IMR-90 (cell line): ENCODE measurements at regions not wholly inside any gene's neighbourhood (a gene's known extent, or its start where the extent isn't known, plus 50 kb on each side); places are given as distances from the start of the nearest gene placed in this dataset.

Experiments used
- ATAC-seq: fragments of 200-7000 bp; cut with Tn5 transposase; 2 replicates; pipeline ENCODE4 v1.9.1; 2020; ENCODE audit warnings: low read depth, mild to moderate bottlenecking, moderate library complexity
- BruUV-seq: library from RNA; stranded (reverse); fragments of 400-500 nt; replicated peaks from 2 replicates; lab custom pipeline; 2021; lab: Mats Ljungman, UMichigan
- CTCF ChIA-PET: fragments of 300-600 bp; formaldehyde crosslinking; extraction: SDS; loops from one replicate; lab custom pipeline; 2021; ENCODE audit warnings: antibody characterized with exemption; lab: Yijun Ruan, JAX
- POLR2A ChIA-PET: fragments of 300-600 bp; sonication (Branson Sonifier 250); formaldehyde crosslinking; loops from one replicate; lab custom pipeline; 2022; ENCODE audit warnings: antibody characterized with exemption; ENCODE audit not compliant: unreplicated experiment; lab: Charles Lee
- DNase-seq: peaks from one replicate; pipeline ENCODE4 v3.0.0; 2013
- H2AFZ ChIP-seq: replicated peaks from 2 replicates; pipeline ENCODE3; 2013; ENCODE audit warnings: low read length, mild to moderate bottlenecking; ENCODE audit not compliant: poor library complexity
- H2AK5ac ChIP-seq: 2 replicates; pipeline ENCODE4 v1.6.1; 2013; ENCODE audit warnings: low read depth, low read length, inconsistent platforms
- H2AK9ac ChIP-seq: replicated peaks from 2 replicates; pipeline ENCODE3; 2013; ENCODE audit warnings: mild to moderate bottlenecking, low read depth, low read length, moderate library complexity; ENCODE audit not compliant: poor library complexity
- H2BK120ac ChIP-seq: 2 replicates; pipeline ENCODE4 v1.6.1; 2013; ENCODE audit warnings: low read depth, low read length, inconsistent platforms
- H2BK15ac ChIP-seq: 3 replicates; pipeline ENCODE4 v1.6.1; 2013; ENCODE audit warnings: low read depth, low read length, inconsistent platforms
- H2BK20ac ChIP-seq: 2 replicates; pipeline ENCODE4 v1.6.1; 2013; ENCODE audit warnings: low read depth, mild to moderate bottlenecking, inconsistent platforms, low read length, moderate library complexity
- H2BK5ac ChIP-seq: 2 replicates; pipeline ENCODE4 v1.6.1; 2013; ENCODE audit warnings: mild to moderate bottlenecking, low read depth, low read length, inconsistent platforms; ENCODE audit not compliant: poor library complexity, severe bottlenecking
- H3K14ac ChIP-seq: replicated peaks from 2 replicates; pipeline ENCODE4 v1.6.1; 2013; ENCODE audit warnings: low read depth, low read length, inconsistent platforms
- H3K18ac ChIP-seq: 2 replicates; pipeline ENCODE4 v1.6.1; 2013; ENCODE audit warnings: low read depth, low read length, control low read depth
- H3K23ac ChIP-seq: 2 replicates; pipeline ENCODE4 v1.6.1; 2013; ENCODE audit warnings: low read depth, low read length, inconsistent platforms
- H3K27ac ChIP-seq: 2 replicates; pipeline ENCODE4 v1.5.1; 2013; ENCODE audit warnings: mild to moderate bottlenecking, control low read depth, low read length; ENCODE audit not compliant: insufficient read depth
- H3K27me3 ChIP-seq: 2 replicates; pipeline ENCODE4 v1.6.1; 2013; ENCODE audit warnings: low read length; ENCODE audit not compliant: control insufficient read depth, insufficient read depth
- H3K36me3 ChIP-seq: 2 replicates; pipeline ENCODE4 v1.6.1; 2013; ENCODE audit warnings: low read length, mixed read lengths; ENCODE audit not compliant: control insufficient read depth, insufficient read depth
- H3K4ac ChIP-seq: 2 replicates; pipeline ENCODE4 v1.6.1; 2013; ENCODE audit warnings: low read depth, low read length, inconsistent platforms
- H3K4me1 ChIP-seq: 2 replicates; pipeline ENCODE4 v1.6.1; 2013; ENCODE audit warnings: low read length, mixed read lengths; ENCODE audit not compliant: control insufficient read depth, insufficient read depth
- H3K4me2 ChIP-seq: 2 replicates; pipeline ENCODE4 v1.6.1; 2013; ENCODE audit warnings: low read depth, mild to moderate bottlenecking, control low read depth, low read length, moderate library complexity
- H3K4me3 ChIP-seq: 2 replicates; pipeline ENCODE4 v1.5.1; 2013; ENCODE audit warnings: low read depth, mild to moderate bottlenecking, control low read depth, low read length, moderate library complexity; ENCODE audit not compliant: insufficient read depth
- H3K56ac ChIP-seq: 2 replicates; pipeline ENCODE4 v1.6.1; 2013; ENCODE audit warnings: low read length, inconsistent platforms; ENCODE audit not compliant: insufficient read depth; ENCODE audit errors: extremely low read depth
- H3K79me1 ChIP-seq, 2 experiments: 2 replicates each; pipeline ENCODE4 v1.6.1; 2013; ENCODE audit warnings: low read length in 2 of 2, inconsistent platforms in 1 of 2, low read depth in 1 of 2
- H3K9ac ChIP-seq: 2 replicates; pipeline ENCODE4 v1.6.1; 2013; ENCODE audit warnings: low read depth, low read length, control low read depth
- H3K9me1 ChIP-seq: 2 replicates; pipeline ENCODE4 v1.6.1; 2013; ENCODE audit warnings: low read length, inconsistent platforms; ENCODE audit not compliant: insufficient read depth
- H3K9me3 ChIP-seq: 2 replicates; pipeline ENCODE4 v1.6.1; 2013; ENCODE audit warnings: low read length; ENCODE audit not compliant: control insufficient read depth, insufficient read depth
- H4K20me1 ChIP-seq: 2 replicates; pipeline ENCODE4 v1.6.1; 2013; ENCODE audit warnings: low read length, inconsistent platforms; ENCODE audit not compliant: insufficient read depth
- H4K5ac ChIP-seq: 2 replicates; pipeline ENCODE4 v1.6.1; 2013; ENCODE audit warnings: mild to moderate bottlenecking, low read depth, low read length, control low read depth
- H4K8ac ChIP-seq, 2 experiments: 2 replicates each; pipeline ENCODE4 v1.6.1; 2013; ENCODE audit warnings: low read depth in 2 of 2, low read length in 2 of 2, control low read depth in 1 of 2, inconsistent platforms in 1 of 2
- H4K91ac ChIP-seq: 2 replicates; pipeline ENCODE4 v1.6.1; 2013; ENCODE audit warnings: low read depth, low read length, inconsistent platforms; ENCODE audit not compliant: insufficient read depth
- FOS ChIP-seq: fragments of 150-350 bp; IDR thresholded peaks from 2 replicates; pipeline ENCODE4 v1.6.1; 2016; ENCODE audit warnings: low read depth, low read length
- RFX5 ChIP-seq: IDR thresholded peaks from 2 replicates; pipeline ENCODE4 v1.8.0; 2012; ENCODE audit warnings: low read depth, mild to moderate bottlenecking, low read length, moderate library complexity
- WGBS, 2 experiments: methylation state at CpG; one replicate each; pipeline versions ENCODE4 v1.1.5 to v1.1.7; 2013; ENCODE audit warnings: missing lambda C conversion rate in 2 of 2; ENCODE audit not compliant: insufficient read length in 1 of 2; ENCODE audit errors: extremely low coverage in 2 of 2; 5-methylcytosine and 5-hydroxymethylcytosine counted together
- dilution Hi-C: fragments of 300-500 bp; cut with HindIII; formaldehyde crosslinking; loops from one replicate; pipeline ENCODE4 v1.14.3; 2018; ENCODE audit warnings: low sequenced_read_pairs; ENCODE audit not compliant: unreplicated experiment
- in situ Hi-C: fragments of 300-500 bp; cut with MboI; formaldehyde crosslinking; loops from 3 replicates; pipeline ENCODE4 v1.14.3; 2019; ENCODE audit warnings: low sequenced_read_pairs, inconsistent platforms, mixed read lengths
- intact Hi-C: fragments of 100-400 bp; cut with micrococcal nuclease; formaldehyde crosslinking; loops from 2 replicates; pipeline ENCODE4 v1.10.0; 2022

DNA sequence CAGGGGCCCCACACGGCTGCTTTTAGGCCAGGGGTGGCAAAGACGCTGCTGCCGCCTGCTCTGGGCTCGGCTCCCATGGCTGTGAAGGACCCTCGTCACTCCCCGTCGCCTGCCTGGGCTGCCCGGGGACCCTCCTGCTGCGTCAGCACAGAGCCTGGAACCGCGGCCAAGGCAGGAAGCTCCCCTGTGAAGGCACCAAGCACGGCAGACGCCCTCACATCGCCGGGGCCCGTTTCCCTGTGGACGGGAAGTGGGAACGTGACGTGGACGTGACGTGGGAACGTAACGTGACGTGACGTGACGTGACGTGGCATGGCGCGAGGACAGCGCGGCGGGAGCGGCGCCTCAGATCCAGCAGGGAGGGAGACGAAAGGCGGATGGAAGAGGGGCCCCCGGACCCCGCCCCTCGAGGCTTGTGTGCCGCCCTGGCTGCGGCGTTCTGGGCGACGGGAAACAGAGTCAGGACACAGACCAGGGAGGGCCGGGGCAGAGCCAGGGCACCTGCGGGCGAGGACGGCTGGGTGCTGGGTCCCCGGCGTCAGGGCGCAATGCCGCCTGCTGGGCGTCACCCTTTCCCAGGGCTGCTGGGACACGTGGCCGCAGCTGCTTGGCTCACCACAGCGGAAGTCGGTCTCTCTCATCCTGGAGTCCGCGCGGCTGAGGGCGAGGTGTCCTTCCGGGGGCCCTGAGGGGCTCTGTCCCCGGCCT lies 53.1 kb downstream of the MRPL36 start:
- no peak overlapping the region for H4K5ac ChIP-seq
- H2AK9ac ChIP-seq, result no peak overlapping the region
- in situ Hi-C loops (no loop called here), dilution Hi-C loops (no loop called here), intact Hi-C loops (no loop called here)
- no peak overlapping the region for H2BK20ac ChIP-seq
- WGBS, 2 experiments, result 84% methylated on average over 29 of the region's 63 CpGs; no CpG with 5 or more reads in 1 of the 2 experiments
- no peak overlapping the region for H4K8ac ChIP-seq
- ATAC-seq (no peak), DNase-seq (no peak)
- H3K9me3 ChIP-seq, result no peaks in the 10 kb centered on the region
- no peak overlapping the region for H2AK5ac ChIP-seq
- no peaks in the 10 kb centered on the region; the same call in 1 of the 2 replicates for H4K20me1 ChIP-seq
- H4K91ac ChIP-seq, result no peak overlapping the region
- CTCF ChIA-PET, result no interaction called here
- no peak overlapping the region for H2BK120ac ChIP-seq
- H2BK15ac ChIP-seq, result no peak overlapping the region
- H2BK5ac ChIP-seq, result no peak overlapping the region
- no peaks in the 10 kb centered on the region for H3K4me1 ChIP-seq
- no peak overlapping the region for H3K14ac ChIP-seq
- H3K9ac ChIP-seq, result no peak overlapping the region
- no peak overlapping the region for H3K27ac ChIP-seq
- no peak overlapping the region for H3K18ac ChIP-seq
- POLR2A ChIA-PET, result no interaction called here
- no peaks in the 10 kb centered on the region for H3K36me3 ChIP-seq
- no peak overlapping the region for H2AFZ ChIP-seq
- no peak overlapping the region for H3K4me2 ChIP-seq
- no peak overlapping the region for H3K4ac ChIP-seq
- H3K79me1 ChIP-seq, result no peaks in the 10 kb centered on the region
- H3K23ac ChIP-seq, result no peak overlapping the region
- TF ChIP-seq FOS (no peak), RFX5 (no peak)
- H3K4me3 ChIP-seq, result no peak overlapping the region
- H3K9me1 ChIP-seq, result no peaks in the 10 kb centered on the region
- H3K56ac ChIP-seq, result no peak overlapping the region
- no TSS peak for BruUV-seq
- peaks cover 9% of the 10 kb centered on the region; the same call in 1 of the 2 replicates for H3K27me3 ChIP-seq
